ENCODE measurements at regions not wholly inside any gene's neighbourhood (a gene's known extent, or its start where the extent isn't known, plus 50 kb on each side); places are given as distances from the start of the nearest gene placed in this dataset.

DNA sequence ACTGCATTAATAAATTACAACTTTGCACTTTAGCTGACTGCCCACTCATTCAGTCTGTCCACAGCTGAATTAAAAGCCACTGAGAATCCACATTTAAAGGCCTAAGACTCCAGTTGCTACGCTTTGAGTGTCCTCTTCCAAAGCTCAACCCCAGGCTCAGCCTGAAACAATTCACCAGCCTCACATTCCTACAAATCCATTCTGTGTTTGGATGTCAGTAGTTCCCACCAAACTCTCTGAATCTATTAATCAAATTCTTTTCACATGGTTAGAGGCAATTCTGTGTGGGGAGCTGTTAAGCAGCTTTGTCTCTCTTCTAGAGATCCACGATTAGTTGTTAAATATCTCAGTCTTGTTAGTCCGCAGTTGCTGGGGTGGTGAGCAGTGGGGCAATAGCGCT lies 116.8 kb upstream of the UBE2E2 start:
- Histone ChIP-seq H3K4me1 (ENCODE audit: control insufficient read depth, insufficient read depth, low read length) (no peaks in the 10 kb centered on the region), H3K4me3 (ENCODE audit: low read depth, low read length) (no peak overlapping the region), H3K27ac (ENCODE audit: extremely low read depth, low read depth, low read length) (no peak overlapping the region), H3K9me3 (ENCODE audit: control insufficient read depth, insufficient read depth, low read depth, low read length) (no peaks in the 10 kb centered on the region), H3K36me3 (ENCODE audit: control insufficient read depth in 2 of 2, insufficient read depth in 1 of 2, low read length in 2 of 2) (no peaks in the 10 kb centered on the region)
- CTCF ChIA-PET: no interaction called here
- TF ChIP-seq, protein P1, sequence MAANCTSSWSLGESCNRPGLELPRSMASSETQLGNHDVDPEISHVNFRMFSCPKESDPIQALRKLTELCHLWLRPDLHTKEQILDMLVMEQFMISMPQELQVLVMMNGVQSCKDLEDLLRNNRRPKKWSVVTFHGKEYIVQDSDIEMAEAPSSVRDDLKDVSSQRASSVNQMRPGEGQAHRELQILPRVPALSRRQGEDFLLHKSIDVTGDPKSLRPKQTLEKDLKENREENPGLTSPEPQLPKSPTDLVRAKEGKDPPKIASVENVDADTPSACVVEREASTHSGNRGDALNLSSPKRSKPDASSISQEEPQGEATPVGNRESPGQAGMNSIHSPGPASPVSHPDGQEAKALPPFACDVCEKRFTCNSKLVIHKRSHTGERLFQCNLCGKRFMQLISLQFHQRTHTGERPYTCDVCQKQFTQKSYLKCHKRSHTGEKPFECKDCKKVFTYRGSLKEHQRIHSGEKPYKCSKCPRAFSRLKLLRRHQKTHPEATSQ (tag by site-specific recombination; IDR thresholded peaks at IDR 0.05): no peak
- TF ChIP-seq ZNF350 (tag by site-specific recombination; IDR thresholded peaks at IDR 0.05) (no peak), ZSCAN30 (tag by site-specific recombination; IDR thresholded peaks at IDR 0.05) (no peak), ZNF324 (tag by site-specific recombination; IDR thresholded peaks at IDR 0.05) (no peak), ZNF48 (tag by site-specific recombination; IDR thresholded peaks at IDR 0.05) (no peak), PRDM1 (tag by site-specific recombination; IDR thresholded peaks at IDR 0.05) (no peak), MEIS1 (CRISPR knock-in tag; IDR thresholded peaks at IDR 0.05; ENCODE audit: borderline replicate concordance) (no peak), ZNF239 (tag by site-specific recombination; IDR thresholded peaks at IDR 0.05) (no peak), ZNF571 (tag by site-specific recombination; IDR thresholded peaks at IDR 0.05) (no peak), OVOL3 (tag by site-specific recombination; IDR thresholded peaks at IDR 0.05) (no peak), REPIN1 (tag by site-specific recombination; IDR thresholded peaks at IDR 0.05; ENCODE audit: low read depth) (no peak), ZFP37 (tag by site-specific recombination; IDR thresholded peaks at IDR 0.05) (no peak), ZNF266 (tag by site-specific recombination; IDR thresholded peaks at IDR 0.05; ENCODE audit: low read depth) (no peak), ZNF549 (tag by site-specific recombination; IDR thresholded peaks at IDR 0.05) (no peak)
- TF ChIP-seq, protein P2, sequence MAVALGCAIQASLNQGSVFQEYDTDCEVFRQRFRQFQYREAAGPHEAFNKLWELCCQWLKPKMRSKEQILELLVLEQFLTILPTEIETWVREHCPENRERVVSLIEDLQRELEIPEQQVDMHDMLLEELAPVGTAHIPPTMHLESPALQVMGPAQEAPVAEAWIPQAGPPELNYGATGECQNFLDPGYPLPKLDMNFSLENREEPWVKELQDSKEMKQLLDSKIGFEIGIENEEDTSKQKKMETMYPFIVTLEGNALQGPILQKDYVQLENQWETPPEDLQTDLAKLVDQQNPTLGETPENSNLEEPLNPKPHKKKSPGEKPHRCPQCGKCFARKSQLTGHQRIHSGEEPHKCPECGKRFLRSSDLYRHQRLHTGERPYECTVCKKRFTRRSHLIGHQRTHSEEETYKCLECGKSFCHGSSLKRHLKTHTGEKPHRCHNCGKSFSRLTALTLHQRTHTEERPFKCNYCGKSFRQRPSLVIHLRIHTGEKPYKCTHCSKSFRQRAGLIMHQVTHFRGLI (tag by site-specific recombination; IDR thresholded peaks at IDR 0.05): no peak
- TF ChIP-seq, protein P3, sequence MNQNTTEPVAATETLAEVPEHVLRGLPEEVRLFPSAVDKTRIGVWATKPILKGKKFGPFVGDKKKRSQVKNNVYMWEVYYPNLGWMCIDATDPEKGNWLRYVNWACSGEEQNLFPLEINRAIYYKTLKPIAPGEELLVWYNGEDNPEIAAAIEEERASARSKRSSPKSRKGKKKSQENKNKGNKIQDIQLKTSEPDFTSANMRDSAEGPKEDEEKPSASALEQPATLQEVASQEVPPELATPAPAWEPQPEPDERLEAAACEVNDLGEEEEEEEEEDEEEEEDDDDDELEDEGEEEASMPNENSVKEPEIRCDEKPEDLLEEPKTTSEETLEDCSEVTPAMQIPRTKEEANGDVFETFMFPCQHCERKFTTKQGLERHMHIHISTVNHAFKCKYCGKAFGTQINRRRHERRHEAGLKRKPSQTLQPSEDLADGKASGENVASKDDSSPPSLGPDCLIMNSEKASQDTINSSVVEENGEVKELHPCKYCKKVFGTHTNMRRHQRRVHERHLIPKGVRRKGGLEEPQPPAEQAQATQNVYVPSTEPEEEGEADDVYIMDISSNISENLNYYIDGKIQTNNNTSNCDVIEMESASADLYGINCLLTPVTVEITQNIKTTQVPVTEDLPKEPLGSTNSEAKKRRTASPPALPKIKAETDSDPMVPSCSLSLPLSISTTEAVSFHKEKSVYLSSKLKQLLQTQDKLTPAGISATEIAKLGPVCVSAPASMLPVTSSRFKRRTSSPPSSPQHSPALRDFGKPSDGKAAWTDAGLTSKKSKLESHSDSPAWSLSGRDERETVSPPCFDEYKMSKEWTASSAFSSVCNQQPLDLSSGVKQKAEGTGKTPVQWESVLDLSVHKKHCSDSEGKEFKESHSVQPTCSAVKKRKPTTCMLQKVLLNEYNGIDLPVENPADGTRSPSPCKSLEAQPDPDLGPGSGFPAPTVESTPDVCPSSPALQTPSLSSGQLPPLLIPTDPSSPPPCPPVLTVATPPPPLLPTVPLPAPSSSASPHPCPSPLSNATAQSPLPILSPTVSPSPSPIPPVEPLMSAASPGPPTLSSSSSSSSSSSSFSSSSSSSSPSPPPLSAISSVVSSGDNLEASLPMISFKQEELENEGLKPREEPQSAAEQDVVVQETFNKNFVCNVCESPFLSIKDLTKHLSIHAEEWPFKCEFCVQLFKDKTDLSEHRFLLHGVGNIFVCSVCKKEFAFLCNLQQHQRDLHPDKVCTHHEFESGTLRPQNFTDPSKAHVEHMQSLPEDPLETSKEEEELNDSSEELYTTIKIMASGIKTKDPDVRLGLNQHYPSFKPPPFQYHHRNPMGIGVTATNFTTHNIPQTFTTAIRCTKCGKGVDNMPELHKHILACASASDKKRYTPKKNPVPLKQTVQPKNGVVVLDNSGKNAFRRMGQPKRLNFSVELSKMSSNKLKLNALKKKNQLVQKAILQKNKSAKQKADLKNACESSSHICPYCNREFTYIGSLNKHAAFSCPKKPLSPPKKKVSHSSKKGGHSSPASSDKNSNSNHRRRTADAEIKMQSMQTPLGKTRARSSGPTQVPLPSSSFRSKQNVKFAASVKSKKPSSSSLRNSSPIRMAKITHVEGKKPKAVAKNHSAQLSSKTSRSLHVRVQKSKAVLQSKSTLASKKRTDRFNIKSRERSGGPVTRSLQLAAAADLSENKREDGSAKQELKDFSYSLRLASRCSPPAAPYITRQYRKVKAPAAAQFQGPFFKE (tag by site-specific recombination; IDR thresholded peaks at IDR 0.05; ENCODE audit: borderline replicate concordance): no peak
- TF ChIP-seq, protein P4, sequence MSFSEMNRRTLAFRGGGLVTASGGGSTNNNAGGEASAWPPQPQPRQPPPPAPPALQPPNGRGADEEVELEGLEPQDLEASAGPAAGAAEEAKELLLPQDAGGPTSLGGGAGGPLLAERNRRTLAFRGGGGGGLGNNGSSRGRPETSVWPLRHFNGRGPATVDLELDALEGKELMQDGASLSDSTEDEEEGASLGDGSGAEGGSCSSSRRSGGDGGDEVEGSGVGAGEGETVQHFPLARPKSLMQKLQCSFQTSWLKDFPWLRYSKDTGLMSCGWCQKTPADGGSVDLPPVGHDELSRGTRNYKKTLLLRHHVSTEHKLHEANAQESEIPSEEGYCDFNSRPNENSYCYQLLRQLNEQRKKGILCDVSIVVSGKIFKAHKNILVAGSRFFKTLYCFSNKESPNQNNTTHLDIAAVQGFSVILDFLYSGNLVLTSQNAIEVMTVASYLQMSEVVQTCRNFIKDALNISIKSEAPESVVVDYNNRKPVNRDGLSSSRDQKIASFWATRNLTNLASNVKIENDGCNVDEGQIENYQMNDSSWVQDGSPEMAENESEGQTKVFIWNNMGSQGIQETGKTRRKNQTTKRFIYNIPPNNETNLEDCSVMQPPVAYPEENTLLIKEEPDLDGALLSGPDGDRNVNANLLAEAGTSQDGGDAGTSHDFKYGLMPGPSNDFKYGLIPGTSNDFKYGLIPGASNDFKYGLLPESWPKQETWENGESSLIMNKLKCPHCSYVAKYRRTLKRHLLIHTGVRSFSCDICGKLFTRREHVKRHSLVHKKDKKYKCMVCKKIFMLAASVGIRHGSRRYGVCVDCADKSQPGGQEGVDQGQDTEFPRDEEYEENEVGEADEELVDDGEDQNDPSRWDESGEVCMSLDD (tag by site-specific recombination; IDR thresholded peaks at IDR 0.05): no peak
- TF ChIP-seq, protein P5, sequence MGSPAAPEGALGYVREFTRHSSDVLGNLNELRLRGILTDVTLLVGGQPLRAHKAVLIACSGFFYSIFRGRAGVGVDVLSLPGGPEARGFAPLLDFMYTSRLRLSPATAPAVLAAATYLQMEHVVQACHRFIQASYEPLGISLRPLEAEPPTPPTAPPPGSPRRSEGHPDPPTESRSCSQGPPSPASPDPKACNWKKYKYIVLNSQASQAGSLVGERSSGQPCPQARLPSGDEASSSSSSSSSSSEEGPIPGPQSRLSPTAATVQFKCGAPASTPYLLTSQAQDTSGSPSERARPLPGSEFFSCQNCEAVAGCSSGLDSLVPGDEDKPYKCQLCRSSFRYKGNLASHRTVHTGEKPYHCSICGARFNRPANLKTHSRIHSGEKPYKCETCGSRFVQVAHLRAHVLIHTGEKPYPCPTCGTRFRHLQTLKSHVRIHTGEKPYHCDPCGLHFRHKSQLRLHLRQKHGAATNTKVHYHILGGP (tag by site-specific recombination; IDR thresholded peaks at IDR 0.05): no peak
- TF ChIP-seq, protein P6, sequence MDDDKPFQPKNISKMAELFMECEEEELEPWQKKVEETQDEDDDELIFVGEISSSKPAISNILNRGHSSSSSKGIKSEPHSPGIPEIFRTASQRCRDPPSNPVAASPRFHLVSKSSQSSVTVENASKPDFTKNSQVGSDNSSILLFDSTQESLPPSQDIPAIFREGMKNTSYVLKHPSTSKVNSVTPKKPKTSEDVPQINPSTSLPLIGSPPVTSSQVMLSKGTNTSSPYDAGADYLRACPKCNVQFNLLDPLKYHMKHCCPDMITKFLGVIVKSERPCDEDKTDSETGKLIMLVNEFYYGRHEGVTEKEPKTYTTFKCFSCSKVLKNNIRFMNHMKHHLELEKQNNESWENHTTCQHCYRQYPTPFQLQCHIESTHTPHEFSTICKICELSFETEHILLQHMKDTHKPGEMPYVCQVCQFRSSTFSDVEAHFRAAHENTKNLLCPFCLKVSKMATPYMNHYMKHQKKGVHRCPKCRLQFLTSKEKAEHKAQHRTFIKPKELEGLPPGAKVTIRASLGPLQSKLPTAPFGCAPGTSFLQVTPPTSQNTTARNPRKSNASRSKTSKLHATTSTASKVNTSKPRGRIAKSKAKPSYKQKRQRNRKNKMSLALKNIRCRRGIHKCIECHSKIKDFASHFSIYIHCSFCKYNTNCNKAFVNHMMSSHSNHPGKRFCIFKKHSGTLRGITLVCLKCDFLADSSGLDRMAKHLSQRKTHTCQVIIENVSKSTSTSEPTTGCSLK (tag by site-specific recombination; IDR thresholded peaks at IDR 0.05): no peak
- TF ChIP-seq, protein P7, sequence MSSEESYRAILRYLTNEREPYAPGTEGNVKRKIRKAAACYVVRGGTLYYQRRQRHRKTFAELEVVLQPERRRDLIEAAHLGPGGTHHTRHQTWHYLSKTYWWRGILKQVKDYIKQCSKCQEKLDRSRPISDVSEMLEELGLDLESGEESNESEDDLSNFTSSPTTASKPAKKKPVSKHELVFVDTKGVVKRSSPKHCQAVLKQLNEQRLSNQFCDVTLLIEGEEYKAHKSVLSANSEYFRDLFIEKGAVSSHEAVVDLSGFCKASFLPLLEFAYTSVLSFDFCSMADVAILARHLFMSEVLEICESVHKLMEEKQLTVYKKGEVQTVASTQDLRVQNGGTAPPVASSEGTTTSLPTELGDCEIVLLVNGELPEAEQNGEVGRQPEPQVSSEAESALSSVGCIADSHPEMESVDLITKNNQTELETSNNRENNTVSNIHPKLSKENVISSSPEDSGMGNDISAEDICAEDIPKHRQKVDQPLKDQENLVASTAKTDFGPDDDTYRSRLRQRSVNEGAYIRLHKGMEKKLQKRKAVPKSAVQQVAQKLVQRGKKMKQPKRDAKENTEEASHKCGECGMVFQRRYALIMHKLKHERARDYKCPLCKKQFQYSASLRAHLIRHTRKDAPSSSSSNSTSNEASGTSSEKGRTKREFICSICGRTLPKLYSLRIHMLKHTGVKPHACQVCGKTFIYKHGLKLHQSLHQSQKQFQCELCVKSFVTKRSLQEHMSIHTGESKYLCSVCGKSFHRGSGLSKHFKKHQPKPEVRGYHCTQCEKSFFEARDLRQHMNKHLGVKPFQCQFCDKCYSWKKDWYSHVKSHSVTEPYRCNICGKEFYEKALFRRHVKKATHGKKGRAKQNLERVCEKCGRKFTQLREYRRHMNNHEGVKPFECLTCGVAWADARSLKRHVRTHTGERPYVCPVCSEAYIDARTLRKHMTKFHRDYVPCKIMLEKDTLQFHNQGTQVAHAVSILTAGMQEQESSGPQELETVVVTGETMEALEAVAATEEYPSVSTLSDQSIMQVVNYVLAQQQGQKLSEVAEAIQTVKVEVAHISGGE (tag by site-specific recombination; conservative IDR thresholded peaks at IDR 0.05; ENCODE audit: low read depth): no peak
- POLR2A ChIA-PET: no interaction called here

Data from HEK293 (cell line).